Vagina (tissue), 2 donors: ENCODE measurements at regions not wholly inside any gene's neighbourhood (a gene's known extent, or its start where the extent isn't known, plus 50 kb on each side); places are given as distances from the start of the nearest gene placed in this dataset.

Experiments
- DNase-seq, 2 donors: peaks; one replicate each; pipeline ENCODE4 v3.0.0-alpha.2; 2017; ENCODE audit errors: extremely low spot score in 2 of 2
- H3K27ac ChIP-seq: fragments of 200-600 bp; sonication (generic); one replicate; pipeline ENCODE4 v1.5.1; 2019
- H3K27me3 ChIP-seq: fragments of 200-600 bp; sonication (generic); one replicate; pipeline ENCODE4 v1.5.1; 2019
- H3K36me3 ChIP-seq, 2 donors: fragments of 200-600 bp; sonication (generic); one replicate each; pipeline ENCODE4 v1.5.1; 2017 to 2019
- H3K4me1 ChIP-seq: fragments of 200-600 bp; sonication (generic); one replicate; pipeline ENCODE4 v1.5.1; 2019
- H3K4me3 ChIP-seq, 2 donors: fragments of 200-600 bp; sonication (generic); 1 replicate in 1 of 2; 2 replicates in 1 of 2; pipeline ENCODE4 v1.5.1; 2016 to 2019
- H3K9me3 ChIP-seq: fragments of 200-600 bp; sonication (generic); one replicate; pipeline ENCODE4 v1.5.1; 2019
- CTCF ChIP-seq, 3 experiments: fragments of 450-650 bp in 2 of 3; fragments of 200-600 bp in 1 of 3; sonication (generic) in 1 of 3; IDR thresholded peaks; one replicate each; pipeline ENCODE4 v1.5.1; 2017 to 2019; ENCODE audit warnings: antibody characterized with exemption in 3 of 3, mild to moderate bottlenecking in 2 of 3, moderate library complexity in 2 of 3
- POLR2A ChIP-seq, 2 donors: fragments of 450-650 bp; IDR thresholded peaks; one replicate each; pipeline ENCODE4 v1.6.1; 2017; ENCODE audit warnings: antibody characterized with exemption in 2 of 2, mild to moderate bottlenecking in 2 of 2, moderate library complexity in 2 of 2
- POLR2AphosphoS5 ChIP-seq, 2 donors: sonication (generic); formaldehyde crosslinking; IDR thresholded peaks; one replicate each; pipeline ENCODE4 v1.9.0; 2017; ENCODE audit warnings: antibody characterized with exemption in 2 of 2, mild to moderate bottlenecking in 2 of 2, low read depth in 1 of 2; ENCODE audit not compliant: insufficient read depth in 1 of 2
- intact Hi-C: fragments of 100-400 bp; cut with DNase I; formaldehyde crosslinking; loops from one replicate; pipeline ENCODE4 v1.15.1; 2023

- Histone ChIP-seq H3K4me3 (no peak overlapping the region), H3K36me3 (no peaks in the 10 kb centered on the region), H3K27ac (no peak overlapping the region), H3K9me3 (no peaks in the 10 kb centered on the region), H3K27me3 (no peaks in the 10 kb centered on the region), H3K4me1 (peaks cover 6% of the 10 kb centered on the region)
- no peak for DNase-seq
- intact Hi-C loops, result no loop called here
- TF ChIP-seq POLR2AphosphoS5 (IDR thresholded peaks at IDR 0.05; ENCODE audit: insufficient read depth in 1 of 2, low read depth in 1 of 2) (no peak), CTCF (IDR thresholded peaks at IDR 0.05) (no peak), POLR2A (IDR thresholded peaks at IDR 0.05) (no peak)
Measured at GRCh38 chr4:81629366-81629765, 157.7 kb upstream of the RASGEF1B start.

GRCh38 chr4:81628489-81628888 lies 156.8 kb upstream of the RASGEF1B start:
- DNase-seq, result no peak
- no peaks in the 10 kb centered on the region for H3K9me3 ChIP-seq
- H3K27me3 ChIP-seq, result no peaks in the 10 kb centered on the region
- no peak overlapping the region for H3K4me3 ChIP-seq
- TF ChIP-seq POLR2A (IDR thresholded peaks at IDR 0.05) (no peak), CTCF (IDR thresholded peaks at IDR 0.05) (no peak), POLR2AphosphoS5 (IDR thresholded peaks at IDR 0.05; ENCODE audit: insufficient read depth in 1 of 2, low read depth in 1 of 2) (no peak)
- no peaks in the 10 kb centered on the region for H3K36me3 ChIP-seq
- intact Hi-C loops, result no loop called here
- no peak overlapping the region for H3K27ac ChIP-seq
- H3K4me1 ChIP-seq, result peaks cover 6% of the 10 kb centered on the region

- H3K36me3 ChIP-seq, result no peaks in the 10 kb centered on the region
- TF ChIP-seq CTCF (IDR thresholded peaks at IDR 0.05), result no peak
- no peak for TF ChIP-seq POLR2A (IDR thresholded peaks at IDR 0.05)
- no peak for TF ChIP-seq POLR2AphosphoS5 (IDR thresholded peaks at IDR 0.05; ENCODE audit: insufficient read depth in 1 of 2, low read depth in 1 of 2)
- no peak for DNase-seq
Measured at GRCh38 chr4:81627590-81627989, 155.9 kb upstream of the RASGEF1B start.

GRCh38 chr4:81626851-81627250 lies 155.1 kb upstream of the RASGEF1B start:
- Histone ChIP-seq H3K4me3 (no peak overlapping the region), H3K36me3 (no peaks in the 10 kb centered on the region), H3K9me3 (no peaks in the 10 kb centered on the region), H3K27ac (no peak overlapping the region), H3K27me3 (no peaks in the 10 kb centered on the region), H3K4me1 (peaks cover 6% of the 10 kb centered on the region)
- TF ChIP-seq POLR2AphosphoS5 (IDR thresholded peaks at IDR 0.05; ENCODE audit: insufficient read depth in 1 of 2, low read depth in 1 of 2) (no peak), POLR2A (IDR thresholded peaks at IDR 0.05) (no peak), CTCF (IDR thresholded peaks at IDR 0.05) (no peak)
- intact Hi-C loops, result no loop called here
- DNase-seq, result no peak

More at GRCh38 chr4:81627590-81627989, 155.9 kb upstream of the RASGEF1B start:
- no peak overlapping the region for H3K27ac ChIP-seq
- peaks cover 6% of the 10 kb centered on the region for H3K4me1 ChIP-seq
- H3K4me3 ChIP-seq, result no peak overlapping the region
- no peaks in the 10 kb centered on the region for H3K9me3 ChIP-seq
- intact Hi-C loops, result no loop called here
- H3K27me3 ChIP-seq, result no peaks in the 10 kb centered on the region

GRCh38 chr4:81625422-81626417 lies 154.0 kb upstream of the RASGEF1B start:
- Histone ChIP-seq H3K36me3 (no peaks in the 10 kb centered on the region), H3K4me3 (no peak overlapping the region), H3K9me3 (no peaks in the 10 kb centered on the region), H3K27me3 (no peaks in the 10 kb centered on the region), H3K4me1 (no peaks in the 10 kb centered on the region), H3K27ac (no peak overlapping the region)
- DNase-seq, result no peak
- no peak for TF ChIP-seq POLR2AphosphoS5 (IDR thresholded peaks at IDR 0.05; ENCODE audit: insufficient read depth in 1 of 2, low read depth in 1 of 2)
- no peak for TF ChIP-seq CTCF (IDR thresholded peaks at IDR 0.05)
- no peak for TF ChIP-seq POLR2A (IDR thresholded peaks at IDR 0.05)
- intact Hi-C loops, result no loop called here
